Brain microvascular endothelial cell (primary cell): ENCODE measurements at regions not wholly inside any gene's neighbourhood (a gene's known extent, or its start where the extent isn't known, plus 50 kb on each side); places are given as distances from the start of the nearest gene placed in this dataset.

Experiments used
- DNase-seq: peaks from one replicate; pipeline ENCODE4 v3.0.0-alpha.2; 2020
- H3K27ac ChIP-seq: fragments of 250-450 bp; sonication (Bioruptor Pico); 2 replicates; pipeline ENCODE4 v1.5.1; 2020; ENCODE audit warnings: mild to moderate bottlenecking, moderate library complexity
- H3K27me3 ChIP-seq: fragments of 250-450 bp; sonication (Bioruptor Pico); replicated peaks from 2 replicates; pipeline ENCODE4 v1.5.1; 2020; ENCODE audit warnings: mild to moderate bottlenecking
- H3K36me3 ChIP-seq: fragments of 250-450 bp; sonication (Bioruptor Pico); replicated peaks from 2 replicates; pipeline ENCODE4 v1.5.1; 2020; ENCODE audit warnings: mild to moderate bottlenecking
- H3K4me3 ChIP-seq: 2 replicates; pipeline ENCODE4 v1.5.1; 2011; ENCODE audit warnings: low read depth, mild to moderate bottlenecking, control low read depth, low read length, moderate library complexity
- CTCF ChIP-seq: IDR thresholded peaks from 2 replicates; pipeline ENCODE4 v1.5.1; 2011; ENCODE audit warnings: low read depth, mild to moderate bottlenecking, moderate library complexity, low read length, control low read depth, inconsistent platforms; ENCODE audit errors: missing control alignments
- in situ Hi-C: cut with HindIII; loops from 2 replicates; pipeline ENCODE4 v1.10.0; 2017; ENCODE audit warnings: low sequenced_read_pairs, low pct_ligation_motif_present

DNA sequence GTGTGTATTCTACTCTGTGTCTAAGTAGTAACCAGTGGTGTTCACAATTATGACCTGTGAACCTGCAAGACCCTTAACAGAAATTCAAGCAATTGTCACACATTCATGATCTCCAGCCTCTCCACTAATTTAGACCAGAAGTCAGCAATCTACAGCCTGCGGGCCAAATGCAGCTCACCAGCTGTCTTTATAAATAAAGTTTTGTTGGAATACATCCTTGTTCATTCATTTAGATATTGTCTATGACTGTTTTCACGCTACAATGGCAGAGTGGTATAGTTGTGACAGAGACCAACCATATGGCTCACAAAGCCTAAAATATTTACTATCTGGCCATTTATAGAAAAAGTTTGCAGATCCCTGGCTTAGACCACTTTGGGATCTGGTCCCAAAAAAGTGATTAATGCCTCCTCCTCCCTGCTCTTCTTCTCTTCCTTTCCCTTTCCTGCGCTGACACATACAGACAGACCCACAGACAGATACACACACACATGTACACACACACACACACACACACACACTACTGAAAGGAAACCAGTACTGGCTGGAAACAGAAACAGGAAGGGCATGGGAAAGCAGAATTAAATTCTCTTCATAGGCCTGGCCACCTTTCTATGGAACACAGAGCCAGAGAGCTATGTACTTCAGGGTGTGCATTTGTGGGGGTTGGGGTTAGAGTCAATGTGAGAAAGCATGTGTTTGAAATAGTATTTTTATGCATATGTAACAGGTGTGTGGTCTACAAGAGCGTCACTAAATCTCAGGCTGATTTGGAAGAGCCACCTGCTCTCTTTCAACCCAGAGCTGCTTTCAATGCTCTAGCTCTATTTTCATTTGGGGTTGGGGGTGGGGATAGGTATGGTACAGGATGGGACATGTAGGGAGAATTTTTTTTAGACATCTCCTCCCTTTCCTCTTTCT, 49.7 kb upstream of the TMEM164 start:
- in situ Hi-C loops: no loop called here
- Histone ChIP-seq H3K27ac (no peak overlapping the region), H3K4me3 (no peak overlapping the region), H3K27me3 (no peaks in the 10 kb centered on the region), H3K36me3 (no peaks in the 10 kb centered on the region)
- DNase-seq: no peak
- no peak for TF ChIP-seq CTCF
